GM19395 (cell line): ENCODE measurements at regions not wholly inside any gene's neighbourhood (a gene's known extent, or its start where the extent isn't known, plus 50 kb on each side); places are given as distances from the start of the nearest gene placed in this dataset.
"Not testable (repeated sequence)": the region's sequence is repeated elsewhere in the genome, so short reads cannot be mapped to it uniquely, and the experiment has no call there.

ENCODE experiments used
- ATAC-seq: cut with Tn5 transposase; IDR thresholded peaks from one replicate; pipeline ENCODE4 v1.9.1; 2021; ENCODE audit warnings: mild to moderate bottlenecking, moderate library complexity; ENCODE audit not compliant: unreplicated experiment

DNA sequence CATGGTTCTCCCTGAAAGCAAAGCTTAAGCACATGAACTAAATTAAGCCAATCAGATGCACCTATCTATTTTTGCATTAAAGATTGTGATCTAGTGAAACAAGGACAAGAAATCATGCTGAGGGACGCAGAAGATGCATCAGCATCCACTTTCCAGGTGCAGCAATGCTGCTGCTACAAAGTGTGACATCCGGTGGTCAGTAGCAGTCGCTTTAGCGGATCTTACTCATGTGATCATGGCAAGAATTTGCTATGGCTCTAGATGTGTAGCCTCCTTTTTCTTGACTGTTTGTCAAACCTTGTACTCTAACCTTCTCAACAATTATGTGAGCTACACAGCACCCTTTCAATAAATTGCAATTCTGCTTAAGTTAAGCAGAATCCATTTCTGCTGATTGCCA lies 126.8 kb upstream of the SMLR1 start:
- ATAC-seq: no peak

DNA sequence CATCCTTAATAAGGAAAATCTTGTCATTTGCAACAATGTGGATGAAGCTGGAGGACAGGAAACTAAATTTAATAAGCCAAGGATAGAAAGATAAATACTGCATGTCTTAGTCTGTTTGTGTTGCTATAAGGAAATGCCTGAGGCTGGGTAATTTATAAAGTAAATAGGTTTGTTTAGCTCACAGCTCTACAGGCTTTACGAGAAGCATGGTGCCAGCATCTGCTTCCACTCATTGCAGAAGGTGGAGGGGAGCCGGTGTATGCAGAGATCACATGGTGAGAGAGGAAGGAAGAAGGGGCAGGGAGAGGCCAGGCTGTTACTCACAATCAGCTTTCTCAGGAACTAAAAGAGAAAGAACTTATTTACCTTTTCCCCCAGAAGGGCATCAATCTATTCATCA lies 118.9 kb upstream of the SMLR1 start:
- ATAC-seq: no peak

DNA sequence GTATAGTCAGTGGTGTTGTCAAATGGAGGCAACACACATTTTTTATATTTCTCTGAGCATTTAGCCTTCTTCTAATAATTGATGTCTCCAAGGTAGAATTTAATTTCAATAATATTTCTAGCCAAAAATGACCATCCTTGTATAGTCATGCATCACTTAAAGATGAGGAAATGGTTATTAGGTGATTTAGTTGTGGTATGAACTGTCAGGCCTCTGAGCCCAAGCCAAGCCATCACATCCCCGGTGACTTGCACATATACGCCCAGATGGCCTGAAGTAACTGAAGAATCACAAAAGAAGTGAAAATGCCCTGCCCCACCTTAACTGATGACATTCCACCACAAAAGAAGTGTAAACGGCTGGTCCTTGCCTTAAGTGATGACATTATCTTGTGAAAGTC lies 115.6 kb upstream of the SMLR1 start:
- not testable (repeated sequence) for ATAC-seq

DNA sequence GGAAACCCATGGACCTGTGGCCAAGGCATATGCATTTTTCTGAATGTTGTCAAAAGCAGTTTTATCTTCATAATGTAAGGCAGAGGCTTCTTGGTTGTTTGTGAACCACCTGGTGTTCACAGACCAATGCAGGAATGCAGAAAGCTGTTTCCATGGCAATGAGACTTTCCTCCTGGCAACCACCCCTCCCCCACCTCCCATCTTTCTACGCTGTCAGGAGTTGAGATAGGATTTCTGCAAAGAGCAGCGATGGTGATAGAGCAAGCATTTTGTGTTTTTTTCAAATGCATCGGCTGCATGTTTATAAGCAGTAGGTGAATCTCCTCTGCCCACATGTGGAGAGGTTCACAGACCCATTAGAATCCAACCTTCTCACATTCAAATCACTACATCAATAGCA lies 114.1 kb upstream of the SMLR1 start:
- no peak for ATAC-seq

DNA sequence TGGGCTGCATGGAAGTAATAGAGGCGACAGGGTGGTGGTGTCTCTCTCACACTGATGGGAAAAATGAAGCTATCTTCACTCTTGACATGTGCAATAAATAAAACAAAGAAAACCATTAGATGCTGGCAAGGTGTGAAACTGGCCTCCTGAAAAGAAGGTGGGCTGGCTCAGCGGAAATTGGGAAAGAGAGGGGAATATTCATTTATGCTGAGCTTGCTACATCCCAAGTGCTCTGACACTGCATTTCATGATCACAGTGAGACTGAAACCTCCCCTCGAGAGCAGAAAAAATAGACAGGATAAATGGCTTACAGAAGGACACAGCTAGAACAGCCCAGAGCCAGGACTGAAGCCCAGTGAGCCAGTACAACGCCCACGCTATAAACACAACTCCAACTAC lies 112.1 kb upstream of the SMLR1 start:
- ATAC-seq: no peak

DNA sequence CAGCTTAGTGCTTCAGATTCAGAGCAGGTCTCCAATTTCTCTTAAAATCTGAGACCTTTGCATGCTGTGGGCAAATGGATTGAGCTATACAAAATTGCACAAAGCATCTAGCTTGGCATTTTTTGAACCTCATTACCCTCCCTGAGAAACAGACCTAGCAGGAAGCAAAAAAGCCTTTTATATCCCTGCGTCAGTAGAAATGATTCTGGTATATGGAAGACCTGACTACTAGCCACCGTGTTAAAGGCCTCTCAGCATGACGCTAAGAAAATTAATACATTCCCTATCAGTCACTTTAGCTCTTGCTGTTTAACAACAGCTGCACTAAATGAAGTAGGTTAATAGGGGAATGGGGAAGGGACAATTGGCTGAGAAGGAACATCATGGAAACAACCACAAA lies 110.7 kb upstream of the SMLR1 start:
- no peak for ATAC-seq

DNA sequence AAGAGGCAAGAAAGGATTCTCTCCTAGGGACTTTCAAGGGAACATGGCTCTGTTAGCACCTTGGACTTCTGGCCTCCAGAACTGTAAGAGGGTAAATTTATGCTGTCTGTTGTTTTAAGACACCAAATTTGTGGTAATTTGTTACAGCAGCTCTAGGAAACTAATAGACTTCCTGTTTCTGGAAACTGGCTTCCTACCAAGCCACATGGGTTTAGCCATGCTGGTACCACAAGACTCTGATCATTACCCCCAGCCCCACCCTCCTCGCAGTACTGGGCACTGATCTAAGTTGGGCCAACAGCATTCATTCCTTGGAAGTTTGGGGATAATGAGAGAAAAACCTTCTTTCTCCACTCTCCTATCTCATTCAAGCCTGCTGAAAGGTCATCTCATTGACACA lies 109.5 kb upstream of the SMLR1 start:
- ATAC-seq: no peak

DNA sequence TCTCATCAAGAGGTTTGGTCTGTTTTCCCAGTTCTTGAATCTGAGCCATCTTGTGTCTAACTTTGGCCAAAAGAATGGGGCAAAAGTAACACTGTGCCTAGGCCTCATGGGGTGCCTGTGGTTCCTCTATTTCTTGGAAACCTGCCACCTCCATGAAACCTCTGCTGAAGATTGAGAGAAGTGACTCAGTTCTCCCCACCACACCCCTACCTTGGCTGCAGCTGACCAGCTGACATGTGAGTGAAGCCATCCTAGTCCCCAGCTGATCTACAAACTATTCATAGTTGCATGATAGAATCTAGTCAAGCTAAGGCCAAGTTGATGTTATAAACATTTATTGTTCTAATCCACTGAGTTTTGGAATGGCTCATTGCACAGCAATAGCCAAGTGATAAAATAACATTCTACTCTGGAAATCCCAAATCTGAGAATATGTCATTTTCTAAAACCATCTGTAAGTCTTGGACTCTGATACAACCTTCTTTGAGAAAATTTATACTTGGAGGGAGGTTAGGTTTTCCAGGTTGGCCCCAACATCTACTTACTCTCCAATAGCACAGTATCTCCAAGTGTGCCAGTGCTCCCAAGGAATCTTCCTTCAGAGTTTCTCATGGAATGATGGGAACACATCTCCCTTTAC lies 107.0 kb upstream of the SMLR1 start:
- no peak for ATAC-seq

DNA sequence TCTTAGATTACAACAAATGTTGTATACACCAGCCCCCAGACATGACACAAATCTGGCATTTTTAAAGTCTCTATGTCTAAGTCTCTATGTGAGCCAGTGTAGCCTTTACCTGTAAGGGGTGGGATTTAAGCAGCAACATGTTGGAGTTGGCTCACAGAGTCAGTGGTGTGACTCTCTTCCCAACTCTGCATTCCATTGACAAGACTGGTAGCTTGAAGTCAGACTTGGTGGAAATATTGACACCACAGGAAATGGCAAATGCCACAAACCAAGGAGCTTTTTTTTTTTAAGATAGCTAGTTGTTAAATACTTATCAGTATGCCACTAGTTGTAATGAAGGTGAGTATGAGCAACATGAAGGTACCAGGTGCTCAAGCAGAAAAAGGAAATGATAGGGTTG lies 103.1 kb upstream of the SMLR1 start:
- no peak for ATAC-seq

DNA sequence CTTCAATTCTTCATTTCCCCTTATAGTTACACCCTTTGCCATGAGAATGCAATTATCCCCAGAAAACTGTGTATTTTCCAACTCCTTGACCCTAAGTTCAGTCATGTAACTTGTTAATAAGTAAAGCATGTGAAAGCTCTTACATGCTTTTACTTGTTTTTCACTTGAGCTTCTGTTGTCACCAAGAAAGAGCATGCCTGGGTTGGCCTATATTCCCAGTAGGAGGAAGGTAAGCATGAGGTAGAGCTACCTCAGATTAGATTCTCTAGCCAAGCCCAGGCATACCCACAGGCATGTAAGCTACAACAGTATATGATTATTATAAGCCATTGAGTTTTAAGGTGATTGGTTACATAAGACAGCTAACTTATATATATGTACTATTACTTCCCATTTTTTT lies 101.7 kb upstream of the SMLR1 start:
- no peak for ATAC-seq

DNA sequence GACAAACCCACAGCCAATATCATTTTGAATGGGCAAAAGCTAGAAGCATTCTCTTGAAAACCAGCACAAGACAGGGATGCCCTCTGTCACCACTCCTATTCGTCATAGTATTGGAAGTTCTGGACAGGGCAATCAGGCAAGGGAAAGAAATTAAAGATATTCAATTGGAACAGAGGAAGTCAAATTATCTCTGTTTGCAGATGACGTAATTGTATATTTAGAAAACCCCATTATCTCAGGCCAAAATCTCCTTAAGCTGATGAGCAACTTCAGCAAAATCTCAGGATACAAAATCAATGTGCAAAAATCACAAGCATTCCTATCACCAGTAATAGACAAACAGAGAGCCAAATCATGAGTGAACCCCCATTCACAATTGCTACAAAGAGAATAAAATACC lies 99.1 kb upstream of the SMLR1 start:
- ATAC-seq: not testable (repeated sequence)

DNA sequence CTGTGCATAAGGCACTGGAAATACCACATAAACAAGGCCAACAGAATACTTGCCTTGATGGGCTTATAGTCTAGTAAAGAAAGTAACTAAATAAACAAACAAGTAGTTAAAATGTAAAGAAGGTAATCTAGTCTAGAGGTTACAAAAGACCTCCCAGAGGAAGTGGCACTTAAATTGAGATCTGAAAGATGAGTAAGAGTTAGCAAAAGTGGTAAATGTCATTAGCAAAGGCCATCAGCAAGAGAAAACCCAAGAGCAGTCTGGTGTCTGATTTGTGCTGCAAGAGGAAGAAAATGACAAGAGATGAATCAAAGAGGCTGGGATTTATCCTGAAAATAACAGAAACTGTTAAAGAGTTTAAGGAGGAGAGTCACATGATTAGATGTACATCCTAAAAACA lies 96.6 kb upstream of the SMLR1 start:
- no peak for ATAC-seq

DNA sequence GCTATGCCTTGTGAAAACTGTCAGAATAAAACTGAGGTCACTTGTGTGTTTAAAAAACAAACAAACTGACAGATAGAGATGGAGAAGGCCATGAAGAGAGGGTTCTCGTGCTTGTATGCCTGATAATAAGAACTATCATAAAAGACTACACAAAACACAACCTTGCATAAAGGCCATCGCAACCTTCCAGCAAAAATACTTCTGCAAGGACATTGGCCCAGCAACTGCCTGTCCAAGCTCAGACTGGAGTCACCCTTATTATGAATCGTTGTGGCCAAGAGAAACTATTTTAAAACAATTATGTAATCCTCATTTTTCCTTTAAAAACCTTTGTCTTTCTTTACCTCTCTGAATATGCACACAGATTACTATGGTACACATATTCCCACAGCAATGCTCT lies 93.0 kb upstream of the SMLR1 start:
- no peak for ATAC-seq

DNA sequence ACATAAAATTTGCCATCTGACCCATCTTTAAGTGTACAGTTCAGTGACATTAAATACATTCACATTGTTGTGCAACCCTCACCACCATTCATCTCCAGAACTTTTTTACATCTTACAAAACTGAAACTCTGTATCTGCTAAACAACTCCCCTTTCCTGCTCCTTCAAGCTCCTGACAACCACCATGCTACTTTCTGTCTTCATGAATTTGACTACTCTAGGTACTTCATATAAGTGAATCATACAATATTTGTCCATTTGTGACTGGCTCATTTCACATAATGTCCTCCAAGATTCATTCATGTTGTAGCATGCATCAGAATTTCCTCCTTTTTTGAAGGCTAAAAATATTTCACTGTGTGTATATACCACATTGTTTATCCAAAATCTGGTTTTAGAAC lies 86.9 kb upstream of the SMLR1 start:
- no peak for ATAC-seq

DNA sequence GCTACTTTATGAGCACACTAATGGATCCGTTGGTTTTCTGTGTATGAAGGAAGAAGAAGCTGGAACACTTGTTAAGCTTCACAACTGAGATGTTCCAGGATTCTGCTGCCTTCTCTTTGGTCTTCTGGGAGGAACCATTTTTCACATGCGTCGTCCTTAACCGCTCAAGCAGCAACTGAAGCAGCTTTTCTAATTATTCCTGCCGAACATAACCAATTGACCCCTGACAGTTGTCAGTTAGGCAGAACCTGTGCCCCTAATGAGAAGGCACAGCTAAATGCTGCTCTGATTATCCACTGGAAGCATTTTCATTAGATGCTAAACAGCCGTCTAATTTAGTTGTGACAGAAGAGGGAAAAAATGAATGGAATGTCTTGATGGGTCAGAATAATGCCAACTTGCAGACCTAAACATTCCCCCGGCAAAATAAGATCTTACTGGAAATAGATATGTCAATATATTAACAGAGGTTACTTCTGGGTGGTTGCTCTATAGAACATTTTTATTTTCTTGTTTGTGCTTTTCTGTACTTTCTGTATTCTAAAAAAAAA lies 85.0 kb upstream of the SMLR1 start:
- no peak for ATAC-seq

DNA sequence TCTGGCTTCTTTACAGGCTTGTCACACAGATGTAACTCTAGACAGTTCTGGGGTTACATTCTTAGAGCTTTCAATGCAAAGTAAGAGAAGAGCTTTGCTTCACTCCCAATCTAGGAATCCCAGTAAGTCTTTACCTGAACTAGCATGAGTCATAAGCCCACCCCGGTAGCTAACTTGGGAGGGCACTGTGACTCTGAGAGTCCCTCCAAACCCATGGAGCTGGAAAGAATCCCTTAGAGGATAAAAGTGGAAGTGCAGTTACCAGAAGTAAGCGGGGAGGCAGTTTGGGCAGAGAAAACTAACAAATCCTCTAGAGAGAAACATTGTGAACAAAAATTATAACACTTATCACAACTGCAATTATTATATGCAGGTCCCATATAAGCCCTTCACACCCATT lies 84.0 kb upstream of the SMLR1 start:
- no peak for ATAC-seq

DNA sequence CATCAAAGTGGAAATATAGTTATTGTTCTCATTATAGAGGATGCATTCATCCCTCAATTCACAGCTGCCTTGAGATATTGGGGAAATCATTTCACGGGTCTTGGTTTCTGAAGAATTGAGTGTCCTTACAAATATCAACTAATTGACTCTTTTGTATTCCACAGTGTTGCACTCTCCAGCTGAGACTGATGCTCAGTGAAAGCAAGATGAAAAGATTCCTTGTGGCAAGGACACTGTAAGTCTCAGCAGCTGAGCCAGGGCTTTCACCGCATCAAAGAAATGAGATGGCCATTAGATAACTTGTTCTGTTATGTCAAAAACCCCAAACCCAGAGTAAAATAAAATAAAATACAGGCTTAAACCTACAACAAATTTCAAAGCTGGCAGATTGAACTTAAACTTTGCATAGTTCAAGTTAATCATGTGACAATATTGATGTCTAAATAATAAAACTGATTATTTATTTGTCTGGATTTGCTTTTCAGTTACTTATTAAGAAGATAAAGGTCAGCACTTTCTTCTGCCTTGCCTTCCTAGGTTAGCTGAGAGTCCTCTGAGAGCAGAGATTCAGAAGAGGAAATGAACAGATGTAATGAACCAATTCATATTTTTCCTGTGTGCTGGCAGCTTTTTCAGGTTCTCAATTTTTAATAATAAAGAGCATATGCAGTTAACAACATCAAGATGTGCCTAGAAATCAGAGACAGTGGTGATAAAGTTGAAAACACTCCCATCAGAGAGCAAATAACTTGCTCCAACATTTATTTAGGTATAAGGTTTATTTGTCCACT lies 82.4 kb upstream of the SMLR1 start:
- ATAC-seq: no peak

DNA sequence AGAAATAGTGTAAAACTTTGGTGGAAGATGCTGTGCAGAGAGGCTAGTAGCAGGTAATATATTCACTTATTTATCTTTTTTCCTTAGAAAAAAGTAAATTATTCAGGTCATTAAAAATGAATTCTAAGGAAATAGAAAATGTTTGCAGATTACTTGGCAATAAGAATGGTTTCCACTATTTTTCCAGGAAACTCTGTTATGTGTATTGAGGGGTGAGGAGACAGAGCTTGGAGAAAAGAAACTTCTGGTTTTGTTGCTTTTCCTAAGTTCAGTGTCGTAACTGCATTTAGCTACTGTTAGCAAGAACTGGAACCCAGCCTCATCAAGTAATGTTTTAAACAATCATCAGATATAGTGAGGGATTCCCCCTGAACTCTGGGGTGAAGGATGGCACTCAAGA lies 79.2 kb upstream of the SMLR1 start:
- ATAC-seq: no peak

DNA sequence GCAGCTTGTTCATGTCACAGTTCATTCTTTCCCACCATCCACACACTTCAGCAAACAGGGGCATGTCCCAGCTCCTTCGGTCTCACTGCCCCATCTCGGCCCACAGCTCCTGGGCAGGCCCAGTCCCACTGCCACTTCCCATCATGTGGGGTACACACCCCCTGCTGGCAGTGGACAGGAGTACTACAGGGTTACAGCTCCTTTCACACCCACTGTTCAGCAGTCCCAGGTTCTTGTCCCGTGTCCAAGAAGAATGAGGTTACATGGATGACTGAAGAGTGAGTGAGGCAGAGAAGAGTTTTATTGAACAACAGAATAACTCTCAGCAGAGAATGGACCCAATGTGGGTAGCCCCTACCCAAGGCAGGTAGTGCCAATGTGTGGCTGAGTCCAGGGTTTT lies 77.8 kb upstream of the SMLR1 start:
- ATAC-seq: no peak

DNA sequence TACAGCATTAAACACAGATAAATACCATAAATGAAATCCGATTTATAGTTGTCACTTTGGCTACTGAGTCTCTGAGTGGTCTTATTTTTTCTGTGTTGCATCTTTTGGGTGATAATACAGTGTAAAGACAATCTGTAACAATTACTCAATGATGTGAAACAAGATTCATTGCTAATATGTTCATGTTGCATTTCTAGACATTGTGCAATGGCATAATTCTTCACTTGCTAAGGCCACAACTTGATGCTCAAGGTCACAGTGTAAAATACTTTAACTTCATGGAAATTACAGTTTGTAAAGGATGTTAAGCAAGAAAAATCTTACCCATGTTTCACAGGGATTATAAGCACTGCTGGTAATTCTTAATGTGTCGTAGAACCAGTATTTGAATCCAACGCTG lies 74.9 kb upstream of the SMLR1 start:
- ATAC-seq: no peak

DNA sequence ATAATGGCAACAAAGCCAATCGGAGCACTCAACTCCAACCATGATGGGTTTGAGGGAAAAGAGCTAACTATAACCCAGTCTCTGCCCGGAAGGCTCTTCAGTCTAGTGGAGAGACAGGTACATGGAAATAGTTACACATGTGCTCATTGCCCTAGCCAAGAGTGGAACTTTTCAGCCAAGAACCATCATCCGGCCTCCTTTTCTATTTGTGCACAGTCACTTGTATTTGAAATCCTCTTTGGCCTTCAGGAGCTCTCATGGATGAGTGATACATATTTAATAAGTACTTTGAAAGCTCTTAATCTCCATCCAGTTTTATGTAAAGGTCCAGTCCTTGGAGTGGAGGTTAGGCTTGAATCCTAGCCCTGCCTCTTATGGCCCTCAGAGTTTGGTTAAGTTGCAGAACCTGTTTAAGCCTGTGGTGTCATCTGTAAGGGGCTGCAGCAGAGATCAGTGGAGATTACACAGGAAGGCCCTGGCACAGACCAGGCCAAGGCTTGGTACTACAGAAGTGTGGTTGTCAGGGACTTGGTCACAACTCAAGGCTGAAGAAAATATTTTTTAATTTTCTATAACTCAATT lies 72.3 kb upstream of the SMLR1 start:
- no peak for ATAC-seq

DNA sequence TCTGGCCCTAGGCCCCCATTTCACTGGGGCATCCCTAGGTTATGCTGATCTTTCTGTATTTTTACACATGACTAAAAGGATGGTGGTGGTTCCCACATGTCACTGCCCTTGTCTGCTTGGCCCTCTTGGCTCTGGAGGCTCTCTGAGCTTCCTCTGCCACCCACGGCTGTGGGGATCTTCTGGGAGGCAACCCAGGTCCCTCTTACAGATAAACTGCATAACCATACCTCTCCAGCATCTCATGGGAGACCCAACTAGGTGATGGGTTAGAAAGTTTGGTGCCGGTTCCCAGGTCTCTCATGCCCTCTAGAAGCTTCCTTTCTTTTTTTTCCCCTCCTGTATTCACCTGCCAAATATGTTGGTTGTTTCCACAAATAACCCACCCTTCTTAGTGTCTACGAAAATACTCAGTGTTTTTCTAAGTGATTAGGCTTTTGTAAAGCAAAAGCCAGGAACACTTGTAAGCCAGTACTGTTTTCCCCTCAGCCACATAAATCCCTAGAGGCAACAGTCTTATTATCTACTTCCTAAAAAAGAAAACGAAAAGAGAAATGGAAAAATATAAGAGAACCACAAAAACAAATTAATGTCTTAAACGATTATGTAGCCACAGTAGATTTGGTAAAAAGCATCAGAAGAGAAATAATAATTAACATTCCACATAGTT lies 71.7 kb upstream of the SMLR1 start:
- ATAC-seq: no peak
